HEK293 (cell line): ENCODE measurements at regions not wholly inside any gene's neighbourhood (a gene's known extent, or its start where the extent isn't known, plus 50 kb on each side); places are given as distances from the start of the nearest gene placed in this dataset.

Experiments used
- HOXC10 ChIP-seq: sonication (generic); formaldehyde crosslinking; IDR thresholded peaks from 2 replicates; pipeline ENCODE4 v1.8.1; 2023; ENCODE audit warnings: mild to moderate bottlenecking, missing genetic modification reagents
- YY1 ChIP-seq: fragments of 450-650 bp; formaldehyde crosslinking; IDR thresholded peaks from 2 replicates; pipeline ENCODE4 v1.5.1; 2018; ENCODE audit warnings: missing biosample characterization, missing genetic modification characterization
- ZIC2 ChIP-seq: fragments of 450-650 bp; formaldehyde crosslinking; IDR thresholded peaks from 2 replicates; pipeline ENCODE4 v1.5.1; 2016; ENCODE audit warnings: missing biosample characterization, missing genetic modification characterization
- ZNF157 ChIP-seq: fragments of 450-650 bp; formaldehyde crosslinking; IDR thresholded peaks from 2 replicates; pipeline ENCODE4 v1.5.1; 2016; ENCODE audit warnings: missing biosample characterization, missing genetic modification characterization
- ZNF335 ChIP-seq: fragments of 450-650 bp; formaldehyde crosslinking; conservative IDR thresholded peaks from 2 replicates; pipeline ENCODE4 v1.5.1; 2016; ENCODE audit warnings: missing biosample characterization, missing genetic modification characterization
- ZNF416 ChIP-seq: fragments of 450-650 bp; formaldehyde crosslinking; IDR thresholded peaks from 2 replicates; pipeline ENCODE4 v1.5.1; 2016; ENCODE audit warnings: missing biosample characterization, missing genetic modification characterization
- ZNF473 ChIP-seq: fragments of 450-650 bp; formaldehyde crosslinking; IDR thresholded peaks from 2 replicates; pipeline ENCODE4 v1.5.1; 2017; ENCODE audit warnings: missing biosample characterization, missing genetic modification characterization
- ZNF658 ChIP-seq: fragments of 450-650 bp; formaldehyde crosslinking; IDR thresholded peaks from 2 replicates; pipeline ENCODE4; 2016; ENCODE audit warnings: missing biosample characterization, missing genetic modification characterization
- ZXDB ChIP-seq: fragments of 450-650 bp; formaldehyde crosslinking; IDR thresholded peaks from 2 replicates; pipeline ENCODE4 v1.5.1; 2016; ENCODE audit warnings: missing biosample characterization, missing genetic modification characterization
- TF ChIP-seq, protein P1 (sequence below): fragments of 450-650 bp; formaldehyde crosslinking; IDR thresholded peaks from 2 replicates; pipeline ENCODE4 v1.5.1; 2016; ENCODE audit warnings: missing biosample characterization, missing genetic modification characterization
- TF ChIP-seq, protein P2 (sequence below): fragments of 450-650 bp; formaldehyde crosslinking; IDR thresholded peaks from 2 replicates; pipeline ENCODE4 v1.5.1; 2016; ENCODE audit warnings: missing biosample characterization, missing genetic modification characterization
- TF ChIP-seq, protein P3 (sequence below): fragments of 450-650 bp; formaldehyde crosslinking; IDR thresholded peaks from 2 replicates; pipeline ENCODE4 v1.5.1; 2017; ENCODE audit warnings: missing biosample characterization, missing genetic modification characterization

DNA sequence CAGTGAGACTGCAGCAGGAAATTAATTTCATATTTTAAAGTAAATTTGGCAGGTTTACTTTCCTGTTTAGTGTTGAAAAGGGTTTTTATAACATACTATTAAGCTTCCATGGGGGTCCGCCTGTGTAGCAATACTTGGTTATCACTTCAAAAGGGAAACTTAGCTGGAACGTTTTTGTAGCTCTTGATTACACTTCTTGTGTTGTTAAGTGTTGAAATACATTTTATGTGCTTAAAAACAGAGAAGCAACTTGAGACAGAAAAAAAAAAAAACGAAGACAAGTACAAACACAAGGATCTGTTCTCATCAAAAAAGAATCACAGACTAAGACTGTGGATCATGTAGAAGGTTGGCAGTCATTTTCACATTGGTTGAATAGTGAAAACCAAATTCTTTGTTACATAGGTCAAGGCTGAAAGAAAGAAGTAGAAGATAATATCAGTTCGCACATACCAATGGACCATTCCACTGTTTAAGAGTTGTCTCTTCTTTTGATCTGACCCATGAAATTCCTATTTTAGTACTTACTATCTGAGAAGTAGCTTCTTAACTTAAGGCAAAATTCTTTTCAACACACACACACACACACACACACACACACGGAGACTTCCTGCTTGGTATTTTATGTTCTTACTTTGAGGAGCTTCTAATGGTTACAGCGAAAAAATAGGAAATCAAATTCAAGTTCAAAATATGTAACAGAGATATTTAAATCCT lies 113.9 kb upstream of the SLC35B3 start:
- no peak for TF ChIP-seq ZNF335 (tag by site-specific recombination)
- no peak for TF ChIP-seq YY1 (tag by site-specific recombination)
- TF ChIP-seq, protein P1, sequence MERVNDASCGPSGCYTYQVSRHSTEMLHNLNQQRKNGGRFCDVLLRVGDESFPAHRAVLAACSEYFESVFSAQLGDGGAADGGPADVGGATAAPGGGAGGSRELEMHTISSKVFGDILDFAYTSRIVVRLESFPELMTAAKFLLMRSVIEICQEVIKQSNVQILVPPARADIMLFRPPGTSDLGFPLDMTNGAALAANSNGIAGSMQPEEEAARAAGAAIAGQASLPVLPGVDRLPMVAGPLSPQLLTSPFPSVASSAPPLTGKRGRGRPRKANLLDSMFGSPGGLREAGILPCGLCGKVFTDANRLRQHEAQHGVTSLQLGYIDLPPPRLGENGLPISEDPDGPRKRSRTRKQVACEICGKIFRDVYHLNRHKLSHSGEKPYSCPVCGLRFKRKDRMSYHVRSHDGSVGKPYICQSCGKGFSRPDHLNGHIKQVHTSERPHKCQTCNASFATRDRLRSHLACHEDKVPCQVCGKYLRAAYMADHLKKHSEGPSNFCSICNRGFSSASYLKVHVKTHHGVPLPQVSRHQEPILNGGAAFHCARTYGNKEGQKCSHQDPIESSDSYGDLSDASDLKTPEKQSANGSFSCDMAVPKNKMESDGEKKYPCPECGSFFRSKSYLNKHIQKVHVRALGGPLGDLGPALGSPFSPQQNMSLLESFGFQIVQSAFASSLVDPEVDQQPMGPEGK (tag by site-specific recombination): no peak
- TF ChIP-seq ZNF157 (tag by site-specific recombination): no peak
- TF ChIP-seq HOXC10 (CRISPR knock-in tag): no peak
- TF ChIP-seq, protein P2, sequence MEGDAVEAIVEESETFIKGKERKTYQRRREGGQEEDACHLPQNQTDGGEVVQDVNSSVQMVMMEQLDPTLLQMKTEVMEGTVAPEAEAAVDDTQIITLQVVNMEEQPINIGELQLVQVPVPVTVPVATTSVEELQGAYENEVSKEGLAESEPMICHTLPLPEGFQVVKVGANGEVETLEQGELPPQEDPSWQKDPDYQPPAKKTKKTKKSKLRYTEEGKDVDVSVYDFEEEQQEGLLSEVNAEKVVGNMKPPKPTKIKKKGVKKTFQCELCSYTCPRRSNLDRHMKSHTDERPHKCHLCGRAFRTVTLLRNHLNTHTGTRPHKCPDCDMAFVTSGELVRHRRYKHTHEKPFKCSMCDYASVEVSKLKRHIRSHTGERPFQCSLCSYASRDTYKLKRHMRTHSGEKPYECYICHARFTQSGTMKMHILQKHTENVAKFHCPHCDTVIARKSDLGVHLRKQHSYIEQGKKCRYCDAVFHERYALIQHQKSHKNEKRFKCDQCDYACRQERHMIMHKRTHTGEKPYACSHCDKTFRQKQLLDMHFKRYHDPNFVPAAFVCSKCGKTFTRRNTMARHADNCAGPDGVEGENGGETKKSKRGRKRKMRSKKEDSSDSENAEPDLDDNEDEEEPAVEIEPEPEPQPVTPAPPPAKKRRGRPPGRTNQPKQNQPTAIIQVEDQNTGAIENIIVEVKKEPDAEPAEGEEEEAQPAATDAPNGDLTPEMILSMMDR: no peak
- TF ChIP-seq ZNF416 (tag by site-specific recombination): no peak
- TF ChIP-seq ZNF473 (tag by site-specific recombination): no peak
- TF ChIP-seq, protein P3, sequence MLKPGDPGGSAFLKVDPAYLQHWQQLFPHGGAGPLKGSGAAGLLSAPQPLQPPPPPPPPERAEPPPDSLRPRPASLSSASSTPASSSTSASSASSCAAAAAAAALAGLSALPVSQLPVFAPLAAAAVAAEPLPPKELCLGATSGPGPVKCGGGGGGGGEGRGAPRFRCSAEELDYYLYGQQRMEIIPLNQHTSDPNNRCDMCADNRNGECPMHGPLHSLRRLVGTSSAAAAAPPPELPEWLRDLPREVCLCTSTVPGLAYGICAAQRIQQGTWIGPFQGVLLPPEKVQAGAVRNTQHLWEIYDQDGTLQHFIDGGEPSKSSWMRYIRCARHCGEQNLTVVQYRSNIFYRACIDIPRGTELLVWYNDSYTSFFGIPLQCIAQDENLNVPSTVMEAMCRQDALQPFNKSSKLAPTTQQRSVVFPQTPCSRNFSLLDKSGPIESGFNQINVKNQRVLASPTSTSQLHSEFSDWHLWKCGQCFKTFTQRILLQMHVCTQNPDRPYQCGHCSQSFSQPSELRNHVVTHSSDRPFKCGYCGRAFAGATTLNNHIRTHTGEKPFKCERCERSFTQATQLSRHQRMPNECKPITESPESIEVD (tag by site-specific recombination): no peak
- no peak for TF ChIP-seq ZIC2
- TF ChIP-seq ZNF658 (tag by site-specific recombination): no peak
- no peak for TF ChIP-seq ZXDB
